ENCODE measurements at regions not wholly inside any gene's neighbourhood (a gene's known extent, or its start where the extent isn't known, plus 50 kb on each side); places are given as distances from the start of the nearest gene placed in this dataset.

GRCh38 chr5:166358127-166358830 lies 1933.2 kb upstream of the WWC1 start:
- TF ChIP-seq CTCF (IDR thresholded peaks at IDR 0.05) (no peak), ZNF232 (CRISPR knock-in tag; IDR thresholded peaks at IDR 0.05) (no peak), GTF2I (CRISPR knock-in tag; conservative IDR thresholded peaks at IDR 0.05) (no peak), CREB1 (CRISPR knock-in tag; IDR thresholded peaks at IDR 0.05) (no peak), E2F5 (CRISPR knock-in tag; IDR thresholded peaks at IDR 0.05) (no peak), MAX (CRISPR knock-in tag; IDR thresholded peaks at IDR 0.05) (no peak)
